HepG2 (cell line): ENCODE measurements at regions not wholly inside any gene's neighbourhood (a gene's known extent, or its start where the extent isn't known, plus 50 kb on each side); places are given as distances from the start of the nearest gene placed in this dataset.

Experiments used
- ATAC-seq: fragments of 200-7000 bp; cut with Tn5 transposase; 3 replicates; pipeline ENCODE4 v1.9.1; 2020; ENCODE audit warnings: mild to moderate bottlenecking, moderate library complexity
- BruUV-seq: library from RNA; stranded (reverse); fragments of 400-500 nt; replicated peaks from 2 replicates; lab custom pipeline; 2021; lab: Mats Ljungman, UMichigan
- CTCF ChIA-PET: fragments of 300-600 bp; formaldehyde crosslinking; extraction: SDS; loops from one replicate; lab custom pipeline; 2021; ENCODE audit warnings: low total read pairs, inconsistent platforms, low intra/inter-chr PET ratio; lab: Yijun Ruan, JAX
- POLR2A ChIA-PET: fragments of 350-600 bp; sonication (Branson Sonifier 250); formaldehyde crosslinking; loops from one replicate; lab custom pipeline; 2020; ENCODE audit warnings: antibody characterized with exemption, inconsistent platforms; lab: Yijun Ruan, JAX
- DNase-seq: peaks from one replicate; pipeline ENCODE4 v3.0.0-alpha.2; 2015; ENCODE audit warnings: low spot score
- FAIRE-seq: peaks from 3 replicates; lab custom pipeline; 2011; peaks lifted over from hg19 to GRCh38; lab: Jason Lieb, UNC
- H2AFZ ChIP-seq: one replicate; pipeline ENCODE4 v1.6.1; 2011; ENCODE audit warnings: low read length, inconsistent platforms
- H3K27ac ChIP-seq: fragments of 300-600 bp; 3 replicates; pipeline ENCODE4 v1.8.0; 2011; ENCODE audit warnings: mixed run types, mild to moderate bottlenecking, mixed read lengths, low read length, inconsistent platforms; ENCODE audit not compliant: insufficient read depth; ENCODE audit errors: extremely low read length
- H3K27me3 ChIP-seq, 2 experiments: fragments of 200-600 bp in 1 of 2; 2 replicates in 1 of 2; 3 replicates in 1 of 2; pipeline versions ENCODE4 v1.6.0 to v1.8.0; 2011; ENCODE audit warnings: low read length in 2 of 2, mild to moderate bottlenecking in 2 of 2, moderate library complexity in 2 of 2, inconsistent platforms in 1 of 2; ENCODE audit not compliant: insufficient read depth in 2 of 2, control insufficient read depth in 1 of 2
- H3K36me3 ChIP-seq, 2 experiments: fragments of 200-600 bp in 1 of 2; replicated peaks in 1 of 2; 2 replicates in 1 of 2; 3 replicates in 1 of 2; pipeline versions ENCODE4 v1.5.1 to v1.8.0; 2011; ENCODE audit warnings: low read length in 2 of 2, inconsistent platforms in 1 of 2; ENCODE audit not compliant: insufficient read depth in 2 of 2, control insufficient read depth in 1 of 2
- H3K4me1 ChIP-seq: 2 replicates; pipeline ENCODE4 v1.5.1; 2012; ENCODE audit warnings: low read length, inconsistent platforms; ENCODE audit not compliant: insufficient read depth
- H3K4me2 ChIP-seq: 2 replicates; pipeline ENCODE4 v1.6.0; 2011; ENCODE audit warnings: low read depth, low read length, inconsistent platforms
- H3K4me3 ChIP-seq, 3 experiments: fragments of 200-600 bp in 1 of 3; sonication (generic), shearing (Covaris generic) in 1 of 3; replicated peaks in 1 of 3; 2 replicates each; pipeline ENCODE4 v1.5.1; 2011 to 2016; ENCODE audit warnings: low read length in 3 of 3, inconsistent platforms in 2 of 3, low read depth in 2 of 3, mild to moderate bottlenecking in 2 of 3, control low read depth in 1 of 3, mixed read lengths in 1 of 3; ENCODE audit not compliant: insufficient read depth in 1 of 3
- H3K79me2 ChIP-seq: one replicate; pipeline ENCODE4 v1.6.1; 2011; ENCODE audit warnings: low read length, inconsistent platforms; ENCODE audit not compliant: insufficient read depth
- H3K9ac ChIP-seq: 2 replicates; pipeline ENCODE4 v1.6.0; 2011; ENCODE audit warnings: mild to moderate bottlenecking, low read depth, low read length, inconsistent platforms; ENCODE audit not compliant: insufficient read depth
- H3K9me3 ChIP-seq: 2 replicates; pipeline ENCODE4 v1.5.1; 2012; ENCODE audit warnings: mild to moderate bottlenecking, low read length
- H4K20me1 ChIP-seq: 2 replicates; pipeline ENCODE4 v1.6.0; 2011; ENCODE audit warnings: inconsistent platforms, mild to moderate bottlenecking, low read length, moderate library complexity; ENCODE audit not compliant: insufficient read depth
- AHR ChIP-seq: IDR thresholded peaks from 2 replicates; pipeline ENCODE4 v1.6.1; 2018; ENCODE audit warnings: missing genetic modification reagents, missing compliant biosample characterization
- ASH2L ChIP-seq: fragments of 300-600, 200-600 bp; sonication (generic); IDR thresholded peaks from 2 replicates; pipeline ENCODE4 v1.7.0; 2017; ENCODE audit warnings: low read depth, mild to moderate bottlenecking, moderate library complexity, mixed read lengths, low read length; ENCODE audit not compliant: insufficient read length
- HCFC1 ChIP-seq: fragments of 150-350 bp; IDR thresholded peaks from 2 replicates; pipeline ENCODE4 v1.6.1; 2014; ENCODE audit warnings: low read depth, low read length
- HMGA1 ChIP-seq: sonication (generic); formaldehyde crosslinking; conservative IDR thresholded peaks from 2 replicates; pipeline ENCODE4 v1.4.0; 2020; ENCODE audit warnings: missing genetic modification reagents
- HNRNPL ChIP-seq: fragments of 200-400 bp; formaldehyde crosslinking; IDR thresholded peaks from 2 replicates; pipeline ENCODE4 v1.6.1; 2017; ENCODE audit warnings: mild to moderate bottlenecking, low read depth, low read length
- MAX ChIP-seq: IDR thresholded peaks from 2 replicates; pipeline ENCODE4 v1.6.1; 2012; ENCODE audit warnings: inconsistent platforms
- MNT ChIP-seq: fragments of 450-650 bp; IDR thresholded peaks from 2 replicates; pipeline ENCODE4 v1.6.1; 2016
- ZBTB1 ChIP-seq: sonication (generic); formaldehyde crosslinking; IDR thresholded peaks from 2 replicates; pipeline ENCODE4 v1.4.0; 2020; ENCODE audit warnings: missing genetic modification reagents, borderline replicate concordance
- ZNF12 ChIP-seq: sonication (generic); formaldehyde crosslinking; IDR thresholded peaks from 2 replicates; pipeline ENCODE4 v1.5.0; 2020; ENCODE audit warnings: missing genetic modification reagents
- ZNF441 ChIP-seq: sonication (generic); formaldehyde crosslinking; IDR thresholded peaks from 2 replicates; pipeline ENCODE4 v1.7.0; 2021; ENCODE audit warnings: missing genetic modification reagents, borderline replicate concordance
- WGBS: methylation state at CpG from one replicate; pipeline ENCODE4 v1.1.6; 2017; ENCODE audit warnings: low lambda C conversion rate; 5-methylcytosine and 5-hydroxymethylcytosine counted together
- in situ Hi-C: cut with HindIII; loops from 2 replicates; pipeline ENCODE4 v1.10.0; 2017; ENCODE audit warnings: low pct_unique_long_range_greater_than_20kb; ENCODE audit not compliant: extremely low pct_ligation_motif_present
- intact Hi-C: fragments of 100-400 bp; cut with micrococcal nuclease; formaldehyde crosslinking; loops from one replicate; pipeline ENCODE4 v1.10.0; 2022; ENCODE audit not compliant: unreplicated experiment

- no peak for TF ChIP-seq ASH2L
- TF ChIP-seq ZNF12: no peak
- TF ChIP-seq ZBTB1 (CRISPR knock-in tag): no peak
- TF ChIP-seq HCFC1: no peak
- TF ChIP-seq HMGA1 (CRISPR knock-in tag): no peak
- no peak for TF ChIP-seq ZNF441 (CRISPR knock-in tag)
- TF ChIP-seq AHR (CRISPR knock-in tag): no peak
Measured at GRCh38 chr10:121369616-121370015, 228.6 kb downstream of the FGFR2 start (continued).

GRCh38 chr10:121371836-121372235 lies 226.4 kb downstream of the FGFR2 start:
- POLR2A ChIA-PET: no interaction called here
- Histone ChIP-seq H3K27me3 (no peaks in the 10 kb centered on the region), H3K79me2 (no peaks in the 10 kb centered on the region), H3K36me3 (no peaks in the 10 kb centered on the region)
- CTCF ChIA-PET: no interaction called here
- TF ChIP-seq MAX (no peak), MNT (peak; percentile 27; the same call in 1 of the 2 replicates), HNRNPL (no peak)
- TF ChIP-seq, all 625 proteins: peak for 1
- no TSS peak for BruUV-seq
- no peak overlapping the region for H3K4me2 ChIP-seq
- intact Hi-C loops: no loop called here
- no peak overlapping the region for H2AFZ ChIP-seq
- H3K4me1 ChIP-seq: peaks cover 20% of the 10 kb centered on the region
- H3K27ac ChIP-seq: no peak overlapping the region
- FAIRE-seq: no peak
- H4K20me1 ChIP-seq: no peaks in the 10 kb centered on the region
- DNase-seq: no peak
- H3K4me3 ChIP-seq: no peak overlapping the region
- in situ Hi-C loops: no loop called here
- H3K9ac ChIP-seq: no peak overlapping the region
- WGBS: 58% methylated on average over 3 of the region's 3 CpGs
- H3K9me3 ChIP-seq: no peaks in the 10 kb centered on the region
- no peak for ATAC-seq
